ENCODE measurements at regions not wholly inside any gene's neighbourhood (a gene's known extent, or its start where the extent isn't known, plus 50 kb on each side); places are given as distances from the start of the nearest gene placed in this dataset.
"Not testable (repeated sequence)": the region's sequence is repeated elsewhere in the genome, so short reads cannot be mapped to it uniquely, and the experiment has no call there.

GRCh38 chr15:96201696-96202095 is 128.8 kb upstream of the NR2F2 start (continued):
- no peak for TF ChIP-seq CTCF (conservative IDR thresholded peaks at IDR 0.05; ENCODE audit: low read depth in 2 of 2)
- no peak for TF ChIP-seq REST (IDR thresholded peaks at IDR 0.05; ENCODE audit: unreplicated experiment)
- TF ChIP-seq POLR2AphosphoS5 (IDR thresholded peaks at IDR 0.05; ENCODE audit: low read depth): no peak
- TF ChIP-seq STAT1 (IDR thresholded peaks at IDR 0.05; ENCODE audit: unreplicated experiment): no peak
- TF ChIP-seq ETS1 (IDR thresholded peaks at IDR 0.05): no peak
- TF ChIP-seq ZNF114 (CRISPR knock-in tag; IDR thresholded peaks at IDR 0.05): no peak

- H3F3A ChIP-seq (replicated peaks; ENCODE audit: low read depth); H2AFZ ChIP-seq; H3K4me1 Mint-ChIP-seq; H3K4me3 ChIP-seq; H3K4me2 ChIP-seq; H3K9me2 ChIP-seq (ENCODE audit: insufficient read depth); H3K36me3 ChIP-seq (ENCODE audit: insufficient read depth); ATAC-seq; H3K4me1 ChIP-seq (ENCODE audit: insufficient read depth); H3K27me3 ChIP-seq (ENCODE audit: insufficient read depth); H3K36me3 Mint-ChIP-seq (ENCODE audit: low read depth); H3K27ac Mint-ChIP-seq; H3K27ac ChIP-seq (ENCODE audit: low read depth); H4K20me1 ChIP-seq (replicated peaks; ENCODE audit: insufficient read depth); DNase-seq (ENCODE audit: low spot score); H3K27me3 Mint-ChIP-seq (ENCODE audit: insufficient read depth, low read depth, poor library complexity); H3K4me3 Mint-ChIP-seq; H3K79me2 ChIP-seq (replicated peaks; ENCODE audit: insufficient read depth): not testable (repeated sequence)
- H3K9me3 Mint-ChIP-seq: peaks cover 14% of the 10 kb centered on the region; the same call in 2 of the 3 replicates
Observed at GRCh38 chr15:96205588-96205987, 124.9 kb upstream of the NR2F2 start.

- H3K79me2 ChIP-seq (replicated peaks; ENCODE audit: insufficient read depth): no peaks in the 10 kb centered on the region
- H3K27me3 Mint-ChIP-seq (ENCODE audit: insufficient read depth, low read depth, poor library complexity): peaks cover 3% of the 10 kb centered on the region
- TF ChIP-seq REST (IDR thresholded peaks at IDR 0.05; ENCODE audit: unreplicated experiment) (no peak), POLR2AphosphoS5 (IDR thresholded peaks at IDR 0.05; ENCODE audit: low read depth) (no peak), CREB1 (CRISPR knock-in tag; IDR thresholded peaks at IDR 0.05; ENCODE audit: low read depth) (no peak), STAT1 (IDR thresholded peaks at IDR 0.05; ENCODE audit: unreplicated experiment) (no peak), EZH2 (IDR thresholded peaks at IDR 0.05; ENCODE audit: low read depth, unreplicated experiment) (no peak), JUNB (IDR thresholded peaks at IDR 0.05; ENCODE audit: unreplicated experiment) (no peak), ZNF114 (CRISPR knock-in tag; IDR thresholded peaks at IDR 0.05) (no peak), ZNF331 (CRISPR knock-in tag; IDR thresholded peaks at IDR 0.05; ENCODE audit: low read depth) (no peak)
Observed at GRCh38 chr15:96207377-96208006, 123.0 kb upstream of the NR2F2 start.

More at GRCh38 chr15:96207377-96208006, 123.0 kb upstream of the NR2F2 start:
- Mint-ChIP-seq H3K27ac (no peak overlapping the region), H3K4me3 (no peak overlapping the region), H3K4me1 (no peaks in the 10 kb centered on the region; the same call in 2 of the 3 replicates), H3K36me3 (ENCODE audit: low read depth) (no peaks in the 10 kb centered on the region), H3K9me3 (peaks cover 19% of the 10 kb centered on the region; the same call in 2 of the 3 replicates)
- no peaks in the 10 kb centered on the region for H3K4me1 ChIP-seq (ENCODE audit: insufficient read depth)
- 0 out of 2 replicates have a peak, but pooled peaks cover 3% of the 10 kb centered on the region for H3K9me2 ChIP-seq (ENCODE audit: insufficient read depth)
- no peaks in the 10 kb centered on the region for H3K27me3 ChIP-seq (ENCODE audit: insufficient read depth)
- H4K20me1 ChIP-seq (replicated peaks; ENCODE audit: insufficient read depth): no peaks in the 10 kb centered on the region
- no peak overlapping the region for H2AFZ ChIP-seq
- H3K36me3 ChIP-seq (ENCODE audit: insufficient read depth): no peaks in the 10 kb centered on the region
- H3K4me3 ChIP-seq: no peak overlapping the region
- no peaks in the 10 kb centered on the region for H3F3A ChIP-seq (replicated peaks; ENCODE audit: low read depth)
- no peak overlapping the region for H3K4me2 ChIP-seq
- no peak overlapping the region for H3K27ac ChIP-seq (ENCODE audit: low read depth)
- DNase-seq (ENCODE audit: low spot score): no peak
- ATAC-seq: no peak
